Ovary (tissue), 7 donors: ENCODE measurements at regions not wholly inside any gene's neighbourhood (a gene's known extent, or its start where the extent isn't known, plus 50 kb on each side); places are given as distances from the start of the nearest gene placed in this dataset.

ENCODE experiments used
- DNase-seq, 5 donors: peaks; one replicate each; pipeline ENCODE4 v3.0.0-alpha.2; 2019 to 2020
- H3K27ac ChIP-seq, 2 donors: fragments of 200-600 bp; one replicate each; pipeline versions ENCODE4 v1.5.1 to v1.8.0; 2019 to 2022
- H3K27me3 ChIP-seq: fragments of 200-600 bp; one replicate; pipeline ENCODE4 v1.8.0; 2022
- H3K36me3 ChIP-seq: fragments of 200-600 bp; sonication (generic); one replicate; pipeline ENCODE4 v1.5.1; 2019
- H3K4me1 ChIP-seq: one replicate; pipeline ENCODE4 v1.8.1; 2013; ENCODE audit warnings: mild to moderate bottlenecking, moderate library complexity; ENCODE audit not compliant: insufficient read depth
- H3K4me3 ChIP-seq: fragments of 200-600 bp; sonication (generic); one replicate; pipeline ENCODE4 v1.5.1; 2017
- H3K9me3 ChIP-seq, 2 donors: fragments of 200-600 bp in 1 of 2; sonication (generic) in 1 of 2; one replicate each; pipeline versions ENCODE4 v1.5.1 to v1.8.1; 2013 to 2019; ENCODE audit warnings: mild to moderate bottlenecking in 1 of 2, moderate library complexity in 1 of 2
- EP300 ChIP-seq: sonication (generic); formaldehyde crosslinking; IDR thresholded peaks from one replicate; pipeline ENCODE4 v1.6.1; 2017; ENCODE audit warnings: antibody characterized with exemption
- POLR2A ChIP-seq: fragments of 450-650 bp; IDR thresholded peaks from one replicate; pipeline ENCODE4 v1.6.1; 2017; ENCODE audit warnings: antibody characterized with exemption, mild to moderate bottlenecking, moderate library complexity
- WGBS, 3 donors: extraction: QIAGEN DNeasy Blood & Tissue Kit in 1 of 3; methylation state at CpG; one replicate each; pipeline versions ENCODE4 v1.1.5 to v1.1.7; 2013 to 2017; 5-methylcytosine and 5-hydroxymethylcytosine counted together
- intact Hi-C, 4 donors: fragments of 100-400 bp; cut with DNase I; formaldehyde crosslinking; loops; one replicate each; pipeline versions ENCODE4 v1.11.0 to v1.15.1; 2022 to 2023
- TF ChIP-seq, protein P1 (sequence below), 3 donors: fragments of 450-650 bp in 2 of 3; fragments of 200-600 bp in 1 of 3; IDR thresholded peaks; one replicate each; pipeline versions ENCODE4 v1.5.1 to v1.8.0; 2016 to 2022; ENCODE audit warnings: antibody characterized with exemption in 3 of 3, mild to moderate bottlenecking in 1 of 3
- donor health status: DM: no; HTN: no; CAD: no; lungs with moderate emphysema.
- donor health status: DM: no; HTN: no; CAD: no.
- donor health status: Bipolar disorder and iron deficiency.
- donor health status: DM: no; HTN: no; CAD: no.
- donor health status: DM: yes; HTN: yes; CAD: no.

DNA sequence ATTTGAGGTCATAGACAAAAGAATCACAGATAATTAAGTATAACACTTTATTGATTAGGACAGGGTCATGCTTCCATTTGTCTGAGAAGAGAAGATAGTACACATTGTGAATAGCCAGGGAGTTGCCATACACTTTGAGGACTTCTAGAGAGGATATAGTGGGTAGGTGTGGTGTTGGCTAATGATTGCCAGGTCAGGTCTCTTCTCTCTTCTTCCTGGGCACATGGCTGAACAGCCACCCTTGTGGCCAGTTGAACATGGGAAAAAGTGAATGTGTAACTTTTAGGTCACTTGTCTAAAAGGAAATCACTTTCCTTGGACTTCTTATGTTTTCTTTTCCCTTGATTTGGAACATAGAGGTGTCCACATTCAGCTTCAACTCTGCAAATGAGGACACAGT lies 772.1 kb upstream of the MAP3K7 start:
- DNase-seq = no peak

DNA sequence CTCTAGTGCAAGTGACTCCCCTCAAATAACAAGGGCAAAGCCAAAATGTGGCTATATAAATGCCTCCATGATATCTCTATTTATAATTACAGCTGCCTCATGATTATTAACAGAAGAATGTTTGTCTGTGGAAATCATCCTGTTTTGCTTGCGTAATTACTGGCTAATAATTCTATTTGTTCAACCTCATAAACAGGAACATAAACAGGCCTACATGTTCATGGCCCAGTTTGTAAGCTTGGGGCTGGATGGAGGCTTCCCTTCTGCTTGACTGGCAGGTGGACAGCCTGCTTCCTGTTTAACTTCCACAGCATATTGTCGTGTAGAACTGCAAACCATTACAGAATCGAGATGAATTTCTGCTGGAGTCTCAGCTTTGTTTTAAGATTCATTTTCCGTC lies 766.0 kb upstream of the MAP3K7 start:
- 55 to 57% (median 56%) methylated on average over 4 of the region's 4 CpGs for WGBS, 3 donors
- Histone ChIP-seq H3K36me3 (no peaks in the 10 kb centered on the region), H3K27me3 (no peaks in the 10 kb centered on the region), H3K4me3 (no peak overlapping the region), H3K27ac (no peak overlapping the region), H3K4me1 (no peaks in the 10 kb centered on the region), H3K9me3 (no peaks in the 10 kb centered on the region)
- intact Hi-C loops = no loop called here
- TF ChIP-seq EP300 (no peak), POLR2A (no peak)
- TF ChIP-seq, protein P1, sequence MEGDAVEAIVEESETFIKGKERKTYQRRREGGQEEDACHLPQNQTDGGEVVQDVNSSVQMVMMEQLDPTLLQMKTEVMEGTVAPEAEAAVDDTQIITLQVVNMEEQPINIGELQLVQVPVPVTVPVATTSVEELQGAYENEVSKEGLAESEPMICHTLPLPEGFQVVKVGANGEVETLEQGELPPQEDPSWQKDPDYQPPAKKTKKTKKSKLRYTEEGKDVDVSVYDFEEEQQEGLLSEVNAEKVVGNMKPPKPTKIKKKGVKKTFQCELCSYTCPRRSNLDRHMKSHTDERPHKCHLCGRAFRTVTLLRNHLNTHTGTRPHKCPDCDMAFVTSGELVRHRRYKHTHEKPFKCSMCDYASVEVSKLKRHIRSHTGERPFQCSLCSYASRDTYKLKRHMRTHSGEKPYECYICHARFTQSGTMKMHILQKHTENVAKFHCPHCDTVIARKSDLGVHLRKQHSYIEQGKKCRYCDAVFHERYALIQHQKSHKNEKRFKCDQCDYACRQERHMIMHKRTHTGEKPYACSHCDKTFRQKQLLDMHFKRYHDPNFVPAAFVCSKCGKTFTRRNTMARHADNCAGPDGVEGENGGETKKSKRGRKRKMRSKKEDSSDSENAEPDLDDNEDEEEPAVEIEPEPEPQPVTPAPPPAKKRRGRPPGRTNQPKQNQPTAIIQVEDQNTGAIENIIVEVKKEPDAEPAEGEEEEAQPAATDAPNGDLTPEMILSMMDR (IDR thresholded peaks at IDR 0.05) = no peak
- DNase-seq = no peak

More for the DNA sequence above, 772.1 kb upstream of the MAP3K7 start:
- intact Hi-C loops = no loop called here
- no peak overlapping the region for H3K4me3 ChIP-seq
- H3K9me3 ChIP-seq = no peaks in the 10 kb centered on the region
- no peaks in the 10 kb centered on the region for H3K36me3 ChIP-seq
- no peaks in the 10 kb centered on the region for H3K4me1 ChIP-seq
- no peaks in the 10 kb centered on the region for H3K27me3 ChIP-seq
- no peak for TF ChIP-seq EP300
- TF ChIP-seq, protein P1 (IDR thresholded peaks at IDR 0.05) = no peak
- H3K27ac ChIP-seq = no peak overlapping the region

- no peak for DNase-seq
- Histone ChIP-seq H3K36me3 (no peaks in the 10 kb centered on the region), H3K4me1 (no peaks in the 10 kb centered on the region), H3K27me3 (no peaks in the 10 kb centered on the region), H3K27ac (no peak overlapping the region), H3K4me3 (no peak overlapping the region), H3K9me3 (no peaks in the 10 kb centered on the region)
- TF ChIP-seq, protein P1 (IDR thresholded peaks at IDR 0.05) = no peak
- TF ChIP-seq POLR2A (no peak), EP300 (no peak)
- intact Hi-C loops = no loop called here
- 89 to 97% (median 90%) methylated on average over 3 of the region's 3 CpGs for WGBS, 3 donors
Observed at GRCh38 chr6:91352321-91352720, 765.4 kb upstream of the MAP3K7 start.

DNA sequence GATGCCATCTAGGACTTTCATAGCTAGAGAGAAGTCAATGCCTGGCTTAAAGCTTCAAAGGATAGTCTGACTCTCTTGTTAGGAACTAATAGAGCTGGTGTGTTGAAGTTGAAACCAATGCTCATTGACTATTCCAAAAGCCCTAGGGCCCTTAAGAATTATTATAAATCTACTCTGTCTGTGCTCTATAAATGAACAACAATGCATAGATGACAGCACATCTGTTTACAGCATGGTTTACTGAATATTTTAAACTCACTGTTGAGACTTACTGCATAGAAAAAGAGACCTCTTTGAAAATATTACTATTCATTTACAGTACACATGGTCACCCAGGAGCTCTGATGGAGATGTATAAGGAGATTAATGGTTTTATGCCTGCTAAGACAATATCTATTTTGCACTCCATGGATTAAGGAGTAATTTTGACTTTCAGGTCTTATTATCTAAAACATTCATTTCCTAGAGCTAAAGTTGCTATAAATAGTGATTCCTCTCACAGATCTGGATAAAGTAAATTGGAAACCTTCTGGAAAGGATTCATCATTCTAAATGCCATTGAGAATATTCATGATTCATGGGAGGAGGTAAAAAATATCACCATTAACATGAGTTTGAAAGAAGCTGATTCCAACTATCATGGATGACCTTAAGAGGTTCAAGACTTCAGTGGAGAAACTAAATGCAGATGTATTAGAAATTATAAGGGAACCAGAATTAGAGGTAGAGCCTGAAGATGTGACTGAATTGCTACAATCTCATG lies 763.5 kb upstream of the MAP3K7 start:
- Histone ChIP-seq H3K9me3 (no peaks in the 10 kb centered on the region), H3K27me3 (no peaks in the 10 kb centered on the region), H3K27ac (no peak overlapping the region), H3K36me3 (no peaks in the 10 kb centered on the region), H3K4me3 (no peak overlapping the region), H3K4me1 (no peaks in the 10 kb centered on the region)
- TF ChIP-seq EP300 (no peak), POLR2A (no peak)
- TF ChIP-seq, protein P1 (IDR thresholded peaks at IDR 0.05) = no peak
- intact Hi-C loops = no loop called here
- no peak for DNase-seq
